Osteoblast (primary cell): ENCODE measurements at regions not wholly inside any gene's neighbourhood (a gene's known extent, or its start where the extent isn't known, plus 50 kb on each side); places are given as distances from the start of the nearest gene placed in this dataset.

ENCODE experiments used
- DNase-seq: peaks from one replicate; pipeline ENCODE4 v3.0.0; 2011; ENCODE audit warnings: low spot score, mixed read lengths; ENCODE audit not compliant: insufficient read length; ENCODE audit errors: missing footprints
- H2AFZ ChIP-seq: 2 replicates; pipeline ENCODE4 v1.6.0; 2011; ENCODE audit warnings: mild to moderate bottlenecking, low read length
- H3K27ac ChIP-seq: 2 replicates; pipeline ENCODE4 v1.5.1; 2011; ENCODE audit warnings: mild to moderate bottlenecking, low read depth, low read length, moderate library complexity
- H3K27me3 ChIP-seq: 2 replicates; pipeline ENCODE4 v1.6.0; 2012; ENCODE audit warnings: mild to moderate bottlenecking, control low read depth, inconsistent platforms, low read length, moderate library complexity; ENCODE audit not compliant: insufficient read depth
- H3K36me3 ChIP-seq: 2 replicates; pipeline ENCODE4 v1.5.1; 2011; ENCODE audit warnings: mild to moderate bottlenecking, low read length, control low read depth, moderate library complexity; ENCODE audit not compliant: insufficient read depth
- H3K4me1 ChIP-seq: 2 replicates; pipeline ENCODE4 v1.5.1; 2011; ENCODE audit warnings: mild to moderate bottlenecking, low read length, control low read depth, moderate library complexity; ENCODE audit not compliant: insufficient read depth
- H3K4me2 ChIP-seq: 2 replicates; pipeline ENCODE4 v1.6.0; 2011; ENCODE audit warnings: mild to moderate bottlenecking, low read length; ENCODE audit not compliant: insufficient read depth
- H3K4me3 ChIP-seq: fragments of 200-600 bp; sonication (generic); 3 replicates; pipeline ENCODE4 v1.5.1; 2012; ENCODE audit warnings: mild to moderate bottlenecking, low read length, inconsistent platforms; ENCODE audit not compliant: insufficient read depth
- H3K79me2 ChIP-seq: 2 replicates; pipeline ENCODE4 v1.6.0; 2012; ENCODE audit warnings: mild to moderate bottlenecking, low read length, control low read depth, inconsistent platforms; ENCODE audit not compliant: insufficient read depth
- H3K9me3 ChIP-seq: 2 replicates; pipeline ENCODE4 v1.5.1; 2011; ENCODE audit warnings: low read depth, low read length, control low read depth
- H4K20me1 ChIP-seq: 2 replicates; pipeline ENCODE4 v1.6.0; 2012; ENCODE audit warnings: mild to moderate bottlenecking, low read length, control low read depth; ENCODE audit not compliant: insufficient read depth
- TF ChIP-seq, protein P1 (sequence below): IDR thresholded peaks from 2 replicates; pipeline ENCODE4 v1.5.1; 2011; ENCODE audit warnings: mild to moderate bottlenecking, low read depth, low read length, moderate library complexity; ENCODE audit errors: extremely low read depth

DNA sequence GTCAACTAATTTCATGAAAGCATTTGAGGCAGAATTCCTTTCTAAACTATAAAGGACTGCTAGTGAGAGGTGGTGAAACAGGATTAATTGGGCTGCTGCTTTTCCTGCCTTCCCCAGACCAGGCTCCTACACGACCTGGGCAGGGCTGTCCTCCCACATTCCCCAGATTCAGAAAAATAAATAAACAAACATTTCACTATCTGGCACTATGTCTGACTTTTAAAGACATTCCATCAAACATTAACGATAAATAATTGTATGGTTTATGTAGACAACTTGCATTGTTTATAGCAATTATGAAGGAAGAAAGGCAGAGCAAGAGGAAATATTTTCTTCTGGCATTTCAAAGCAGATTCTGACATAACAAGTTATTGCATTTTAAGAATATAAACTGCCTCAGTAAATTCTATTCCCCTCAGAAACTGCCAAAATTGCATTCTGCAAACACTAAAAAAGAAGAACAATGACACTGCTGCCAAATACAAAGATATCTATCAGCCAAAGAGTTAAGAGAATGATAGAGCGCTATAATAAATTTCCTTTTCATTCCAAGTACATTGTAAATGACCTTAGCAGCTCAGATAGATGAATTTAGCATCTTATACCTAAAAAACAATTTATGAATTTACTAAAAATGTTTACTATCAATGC is 214.7 kb upstream of the INTU start:
- no peak overlapping the region for H3K27ac ChIP-seq
- no peaks in the 10 kb centered on the region for H3K79me2 ChIP-seq
- H4K20me1 ChIP-seq = no peaks in the 10 kb centered on the region
- no peaks in the 10 kb centered on the region for H3K9me3 ChIP-seq
- DNase-seq = no peak
- TF ChIP-seq, protein P1, sequence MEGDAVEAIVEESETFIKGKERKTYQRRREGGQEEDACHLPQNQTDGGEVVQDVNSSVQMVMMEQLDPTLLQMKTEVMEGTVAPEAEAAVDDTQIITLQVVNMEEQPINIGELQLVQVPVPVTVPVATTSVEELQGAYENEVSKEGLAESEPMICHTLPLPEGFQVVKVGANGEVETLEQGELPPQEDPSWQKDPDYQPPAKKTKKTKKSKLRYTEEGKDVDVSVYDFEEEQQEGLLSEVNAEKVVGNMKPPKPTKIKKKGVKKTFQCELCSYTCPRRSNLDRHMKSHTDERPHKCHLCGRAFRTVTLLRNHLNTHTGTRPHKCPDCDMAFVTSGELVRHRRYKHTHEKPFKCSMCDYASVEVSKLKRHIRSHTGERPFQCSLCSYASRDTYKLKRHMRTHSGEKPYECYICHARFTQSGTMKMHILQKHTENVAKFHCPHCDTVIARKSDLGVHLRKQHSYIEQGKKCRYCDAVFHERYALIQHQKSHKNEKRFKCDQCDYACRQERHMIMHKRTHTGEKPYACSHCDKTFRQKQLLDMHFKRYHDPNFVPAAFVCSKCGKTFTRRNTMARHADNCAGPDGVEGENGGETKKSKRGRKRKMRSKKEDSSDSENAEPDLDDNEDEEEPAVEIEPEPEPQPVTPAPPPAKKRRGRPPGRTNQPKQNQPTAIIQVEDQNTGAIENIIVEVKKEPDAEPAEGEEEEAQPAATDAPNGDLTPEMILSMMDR = no peak
- H3K4me1 ChIP-seq = no peaks in the 10 kb centered on the region
- no peaks in the 10 kb centered on the region for H3K36me3 ChIP-seq
- no peak overlapping the region for H2AFZ ChIP-seq
- H3K4me3 ChIP-seq = no peak overlapping the region
- no peaks in the 10 kb centered on the region for H3K27me3 ChIP-seq
- H3K4me2 ChIP-seq = no peak overlapping the region

DNA sequence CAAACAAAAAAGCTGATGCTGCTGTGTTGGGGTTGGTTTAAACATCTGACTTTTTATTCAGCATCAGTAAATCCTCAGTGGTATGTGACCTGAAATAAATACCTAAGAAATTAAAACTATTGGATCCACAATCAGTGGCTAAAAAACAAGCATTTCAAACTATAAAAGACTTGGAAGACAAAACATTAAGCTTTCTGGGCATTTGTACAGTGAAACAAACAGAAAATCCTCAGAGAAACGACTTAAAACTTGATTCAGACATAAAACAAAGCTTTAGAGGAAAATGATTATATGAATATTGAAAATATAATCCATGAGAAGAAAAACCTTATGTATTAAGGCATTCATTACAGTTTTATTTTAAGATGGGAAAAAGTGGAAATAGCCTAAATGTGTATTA is 213.3 kb upstream of the INTU start:
- Histone ChIP-seq H2AFZ (no peak overlapping the region), H4K20me1 (no peaks in the 10 kb centered on the region), H3K4me3 (no peak overlapping the region), H3K27ac (no peak overlapping the region), H3K4me2 (no peak overlapping the region), H3K36me3 (no peaks in the 10 kb centered on the region), H3K27me3 (no peaks in the 10 kb centered on the region), H3K79me2 (no peaks in the 10 kb centered on the region), H3K9me3 (no peaks in the 10 kb centered on the region), H3K4me1 (no peaks in the 10 kb centered on the region)
- TF ChIP-seq, protein P1 = no peak
- no peak for DNase-seq

DNA sequence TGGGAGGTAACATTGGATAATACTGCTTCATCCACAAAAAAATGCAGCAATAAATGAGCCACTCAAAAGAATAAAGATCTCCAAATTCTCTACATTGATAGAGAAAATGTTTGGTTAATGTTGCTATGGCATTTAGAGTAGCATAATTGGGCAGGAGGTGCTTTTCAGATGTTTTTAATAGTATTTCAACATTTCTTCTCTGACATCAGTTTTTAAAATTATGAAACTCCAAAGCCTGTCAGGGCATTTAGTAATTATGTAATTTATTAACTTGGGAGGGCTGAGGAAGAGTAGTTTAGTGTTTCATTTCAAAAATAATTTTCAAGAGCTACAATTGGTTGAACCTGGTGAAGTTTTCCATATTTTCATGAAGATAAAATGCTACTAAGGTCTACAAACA is 211.3 kb upstream of the INTU start:
- Histone ChIP-seq H3K9me3 (no peaks in the 10 kb centered on the region), H3K4me3 (no peak overlapping the region), H3K4me2 (no peak overlapping the region), H4K20me1 (no peaks in the 10 kb centered on the region), H3K27ac (no peak overlapping the region), H3K4me1 (no peaks in the 10 kb centered on the region), H2AFZ (no peak overlapping the region), H3K79me2 (no peaks in the 10 kb centered on the region), H3K36me3 (no peaks in the 10 kb centered on the region), H3K27me3 (no peaks in the 10 kb centered on the region)
- TF ChIP-seq, protein P1 = no peak
- DNase-seq = no peak

DNA sequence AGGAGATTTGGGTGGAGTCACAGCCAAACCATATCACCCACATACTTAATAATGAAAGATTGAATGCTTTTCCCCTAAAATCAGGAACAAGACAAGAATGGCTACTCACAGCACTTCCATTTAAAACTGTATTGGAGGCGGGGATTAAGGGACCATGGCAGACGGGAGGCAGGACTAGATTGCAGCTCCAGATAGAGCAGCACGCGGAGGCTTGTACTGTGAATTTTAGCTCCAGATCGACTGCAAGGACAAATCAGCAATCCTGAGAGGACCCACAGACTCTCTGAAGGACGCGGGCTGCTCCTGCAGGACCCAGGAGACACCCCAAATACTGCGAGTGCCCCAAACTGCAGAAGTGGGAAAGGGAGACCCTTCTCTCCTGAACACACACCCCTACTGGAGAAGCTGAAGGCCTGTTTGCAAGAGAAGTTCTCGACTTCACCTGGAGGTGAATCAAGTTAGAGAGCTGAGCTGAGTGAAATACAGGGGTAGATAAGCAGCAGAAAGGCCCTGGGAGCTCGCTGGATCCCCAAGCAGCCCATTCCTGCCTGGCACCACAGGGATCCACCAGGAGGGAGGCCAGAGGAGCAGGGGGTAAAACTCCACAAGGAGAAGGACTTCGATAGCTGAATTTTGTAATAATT is 207.4 kb upstream of the INTU start:
- Histone ChIP-seq H3K4me1 (no peaks in the 10 kb centered on the region), H3K36me3 (no peaks in the 10 kb centered on the region), H3K4me3 (no peak overlapping the region), H3K9me3 (no peaks in the 10 kb centered on the region), H3K27ac (no peak overlapping the region), H3K27me3 (no peaks in the 10 kb centered on the region), H4K20me1 (no peaks in the 10 kb centered on the region), H2AFZ (no peak overlapping the region), H3K79me2 (no peaks in the 10 kb centered on the region), H3K4me2 (no peak overlapping the region)
- no peak for DNase-seq
- TF ChIP-seq, protein P1 = no peak
